ENCODE measurements at regions not wholly inside any gene's neighbourhood (a gene's known extent, or its start where the extent isn't known, plus 50 kb on each side); places are given as distances from the start of the nearest gene placed in this dataset.

DNA sequence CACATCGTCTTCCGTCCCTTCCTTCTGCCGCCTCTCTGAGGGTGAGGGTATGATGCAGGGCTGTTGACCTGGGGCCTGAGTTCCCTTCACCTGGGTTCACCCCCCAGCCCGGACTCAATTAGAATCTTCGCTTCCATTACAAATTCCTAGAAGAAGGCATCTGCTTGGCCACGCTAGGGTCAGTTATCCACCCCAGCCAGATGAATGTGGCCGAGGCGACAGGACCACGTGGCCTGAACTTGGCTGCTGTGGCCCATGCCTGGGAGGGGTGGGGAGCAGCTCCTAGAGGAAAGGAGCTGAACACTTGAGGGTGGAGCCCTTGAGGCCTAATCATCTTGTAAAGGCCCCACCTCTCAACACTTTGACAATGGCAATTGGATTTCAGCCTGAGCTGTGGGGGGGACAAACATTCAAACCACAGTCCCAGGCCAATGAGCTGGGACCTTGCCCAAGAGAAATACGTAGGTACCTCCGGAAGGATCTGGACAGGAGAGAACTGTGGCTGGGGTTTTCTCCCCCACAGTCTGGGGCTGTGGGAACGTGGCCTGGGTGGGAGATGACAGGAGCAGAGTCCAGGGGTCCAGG, 90.6 kb upstream of the ADAMTS2 start:
- Histone ChIP-seq H3K36me3 (no peaks in the 10 kb centered on the region), H3K9me3 (peaks cover 0 to 22% (median 11%) of the 10 kb centered on the region in 8 donors), H3K27ac (no peak overlapping the region), H3K27me3 (replicated peaks in 1 of 7) (peaks cover 0 to 26% (median 0%) of the 10 kb centered on the region in 7 donors), H3K4me3 (no peak overlapping the region), H3K4me1 (peaks cover 0 to 13% (median 4%) of the 10 kb centered on the region in 6 donors)
- peak; percentile 50 for DNase-seq
- intact Hi-C loops (cut with DNase I; ENCODE audit: low total_unique reads) = no loop called here
- WGBS, 5 donors = 84 to 93% (median 90%) methylated on average over 9 to 12 of the region's 12 CpGs
- TF ChIP-seq, protein P1, sequence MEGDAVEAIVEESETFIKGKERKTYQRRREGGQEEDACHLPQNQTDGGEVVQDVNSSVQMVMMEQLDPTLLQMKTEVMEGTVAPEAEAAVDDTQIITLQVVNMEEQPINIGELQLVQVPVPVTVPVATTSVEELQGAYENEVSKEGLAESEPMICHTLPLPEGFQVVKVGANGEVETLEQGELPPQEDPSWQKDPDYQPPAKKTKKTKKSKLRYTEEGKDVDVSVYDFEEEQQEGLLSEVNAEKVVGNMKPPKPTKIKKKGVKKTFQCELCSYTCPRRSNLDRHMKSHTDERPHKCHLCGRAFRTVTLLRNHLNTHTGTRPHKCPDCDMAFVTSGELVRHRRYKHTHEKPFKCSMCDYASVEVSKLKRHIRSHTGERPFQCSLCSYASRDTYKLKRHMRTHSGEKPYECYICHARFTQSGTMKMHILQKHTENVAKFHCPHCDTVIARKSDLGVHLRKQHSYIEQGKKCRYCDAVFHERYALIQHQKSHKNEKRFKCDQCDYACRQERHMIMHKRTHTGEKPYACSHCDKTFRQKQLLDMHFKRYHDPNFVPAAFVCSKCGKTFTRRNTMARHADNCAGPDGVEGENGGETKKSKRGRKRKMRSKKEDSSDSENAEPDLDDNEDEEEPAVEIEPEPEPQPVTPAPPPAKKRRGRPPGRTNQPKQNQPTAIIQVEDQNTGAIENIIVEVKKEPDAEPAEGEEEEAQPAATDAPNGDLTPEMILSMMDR (IDR thresholded peaks at IDR 0.05 in 8 of 11, conservative IDR thresholded peaks at IDR 0.05 in 3 of 11) = no peak
- TF ChIP-seq POLR2AphosphoS5 (IDR thresholded peaks at IDR 0.05) (no peak), POLR2A (IDR thresholded peaks at IDR 0.05) (no peak)

DNA sequence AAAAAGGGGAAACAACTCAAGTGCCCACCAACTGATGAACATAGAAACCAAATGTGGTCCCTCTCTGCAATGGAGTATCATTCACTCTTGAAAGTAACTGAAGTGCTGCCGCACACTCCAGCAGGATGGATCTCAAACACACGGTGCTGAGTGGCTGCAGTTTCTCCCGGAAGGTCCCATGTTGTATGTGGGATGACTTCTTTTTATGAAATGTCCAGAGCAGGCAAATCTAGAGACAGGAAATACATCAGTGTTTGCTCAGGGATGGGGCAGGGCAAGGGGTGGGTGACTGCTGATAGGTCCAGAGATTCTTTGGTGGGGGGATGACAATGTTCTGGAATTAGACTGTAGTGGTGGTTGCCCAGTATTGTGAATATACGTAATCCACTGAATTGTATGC, 89.9 kb upstream of the ADAMTS2 start:
- Histone ChIP-seq H3K36me3 (no peaks in the 10 kb centered on the region), H3K27ac (no peak overlapping the region), H3K27me3 (replicated peaks in 1 of 7) (peaks cover 0 to 26% (median 0%) of the 10 kb centered on the region in 7 donors), H3K4me1 (peaks cover 0 to 13% (median 4%) of the 10 kb centered on the region in 6 donors), H3K9me3 (peaks cover 0 to 22% (median 11%) of the 10 kb centered on the region in 8 donors), H3K4me3 (no peak overlapping the region)
- WGBS, 5 donors = 86 to 90% (median 89%) methylated on average over 4 of the region's 4 CpGs
- no peak for DNase-seq
- TF ChIP-seq POLR2A (IDR thresholded peaks at IDR 0.05) (no peak), POLR2AphosphoS5 (IDR thresholded peaks at IDR 0.05) (no peak)
- TF ChIP-seq, protein P1 (IDR thresholded peaks at IDR 0.05 in 8 of 11, conservative IDR thresholded peaks at IDR 0.05 in 3 of 11) = no peak
- intact Hi-C loops (cut with DNase I; ENCODE audit: low total_unique reads) = no loop called here

DNA sequence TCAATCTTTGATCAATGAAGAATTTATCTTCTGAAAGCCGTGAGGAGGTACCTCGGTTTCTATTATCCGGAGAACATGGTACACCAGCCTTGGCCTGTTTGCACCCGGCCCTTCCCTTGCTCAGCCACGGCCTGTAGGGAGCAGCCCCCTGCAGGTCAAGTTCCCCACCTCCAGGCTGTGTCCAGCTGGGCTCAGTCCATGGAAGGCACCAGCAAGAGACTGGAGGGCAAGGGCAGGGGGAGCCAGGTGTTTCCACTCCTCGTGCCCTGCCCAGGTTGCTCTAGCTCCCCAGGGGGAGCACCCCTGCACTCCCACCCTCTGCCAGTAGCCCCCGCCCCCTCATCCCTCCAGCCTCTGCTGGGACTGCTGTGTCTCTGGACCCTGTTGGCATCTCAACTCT, 87.3 kb upstream of the ADAMTS2 start:
- TF ChIP-seq, protein P1 (IDR thresholded peaks at IDR 0.05 in 8 of 11, conservative IDR thresholded peaks at IDR 0.05 in 3 of 11) = no peak
- TF ChIP-seq POLR2AphosphoS5 (IDR thresholded peaks at IDR 0.05) = no peak
- TF ChIP-seq POLR2A (IDR thresholded peaks at IDR 0.05) = no peak
- intact Hi-C loops (cut with DNase I; ENCODE audit: low total_unique reads) = no loop called here
- H3K27me3 ChIP-seq (replicated peaks in 1 of 7) = peaks cover 0 to 5% (median 0%) of the 10 kb centered on the region in 7 donors
- no peak overlapping the region for H3K27ac ChIP-seq
- H3K4me3 ChIP-seq = no peak overlapping the region
- no peak for DNase-seq
- peaks cover 0 to 10% (median 2%) of the 10 kb centered on the region in 6 donors for H3K4me1 ChIP-seq
- WGBS, 5 donors = 63 to 84% (median 77%) methylated on average over 7 of the region's 7 CpGs
- no peaks in the 10 kb centered on the region for H3K36me3 ChIP-seq
- H3K9me3 ChIP-seq = peaks cover 0 to 22% (median 11%) of the 10 kb centered on the region in 8 donors

DNA sequence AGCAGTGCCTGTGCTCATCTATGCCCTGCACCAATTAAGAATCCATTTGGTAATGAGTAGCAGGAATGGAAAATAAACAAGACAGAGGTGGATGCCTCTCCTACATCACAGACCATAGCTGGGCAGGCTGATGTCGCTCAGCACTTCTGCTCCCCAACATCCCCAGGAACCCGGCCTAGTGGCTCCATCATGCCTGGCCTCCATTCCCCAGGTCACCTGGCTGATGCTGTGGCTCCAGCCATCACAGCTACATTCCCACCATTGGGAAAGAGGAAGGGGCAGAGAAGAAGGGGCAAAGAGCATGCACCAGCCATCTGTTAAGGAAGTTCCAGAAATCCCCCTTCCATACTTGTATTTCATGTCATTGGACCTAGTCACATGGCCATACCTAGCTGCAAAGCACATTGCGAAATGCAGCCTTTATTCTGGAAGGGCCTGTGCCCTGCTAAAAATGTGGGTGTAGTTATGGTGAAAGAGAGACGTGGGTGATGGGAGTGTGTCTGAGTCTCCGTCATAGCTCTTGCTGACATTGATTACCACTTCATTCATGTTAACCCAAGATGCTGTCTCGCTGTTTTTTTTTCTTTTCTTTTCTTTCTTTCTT, 86.1 kb upstream of the ADAMTS2 start:
- 67 to 87% (median 82%) methylated on average over 6 of the region's 6 CpGs for WGBS, 5 donors
- Histone ChIP-seq H3K9me3 (peaks cover 0 to 22% (median 11%) of the 10 kb centered on the region in 8 donors), H3K4me1 (peaks cover 0 to 3% (median 0%) of the 10 kb centered on the region in 6 donors), H3K27me3 (replicated peaks in 1 of 7) (no peaks in the 10 kb centered on the region), H3K4me3 (no peak overlapping the region), H3K36me3 (no peaks in the 10 kb centered on the region), H3K27ac (no peak overlapping the region)
- no peak for TF ChIP-seq POLR2AphosphoS5 (IDR thresholded peaks at IDR 0.05)
- no peak for TF ChIP-seq POLR2A (IDR thresholded peaks at IDR 0.05)
- TF ChIP-seq, protein P1 (IDR thresholded peaks at IDR 0.05 in 8 of 11, conservative IDR thresholded peaks at IDR 0.05 in 3 of 11) = no peak
- intact Hi-C loops (cut with DNase I; ENCODE audit: low total_unique reads) = no loop called here
- no peak for DNase-seq

Measured in spleen (tissue), 11 donors.